Endothelial cell of umbilical vein (primary cell): ENCODE measurements at regions not wholly inside any gene's neighbourhood (a gene's known extent, or its start where the extent isn't known, plus 50 kb on each side); places are given as distances from the start of the nearest gene placed in this dataset.

Experiments used
- BruUV-seq: library from RNA; stranded (reverse); fragments of 400-500 nt; replicated peaks from 2 replicates; lab custom pipeline; 2021; lab: Mats Ljungman, UMichigan
- CTCF ChIA-PET: fragments of 300-600, 350-600 bp; sonication (Branson Sonifier 250); formaldehyde crosslinking; loops from one replicate; lab custom pipeline; 2021; ENCODE audit warnings: antibody characterized with exemption, inconsistent platforms; lab: Charles Lee
- POLR2A ChIA-PET: fragments of 300-600, 350-600 bp; sonication (Branson Sonifier 250); formaldehyde crosslinking; loops from one replicate; lab custom pipeline; 2021; ENCODE audit warnings: antibody characterized with exemption, inconsistent platforms; lab: Charles Lee
- DNase-seq: peaks from one replicate; pipeline ENCODE4 v3.0.0-alpha.2; 2011; ENCODE audit warnings: low read depth, low spot score
- FAIRE-seq: peaks from 2 replicates; lab custom pipeline; 2011; peaks lifted over from hg19 to GRCh38; lab: Jason Lieb, UNC
- H2AFZ ChIP-seq: 2 replicates; pipeline ENCODE4 v1.6.0; 2012; ENCODE audit warnings: low read depth, low read length, control low read depth, inconsistent platforms
- H3K27ac ChIP-seq: 2 replicates; pipeline ENCODE4 v1.5.1; 2011; ENCODE audit warnings: low read depth, mild to moderate bottlenecking, control low read depth, low read length, moderate library complexity; ENCODE audit not compliant: insufficient read depth
- H3K27me3 ChIP-seq, 2 experiments: 2 replicates each; pipeline versions ENCODE4 v1.6.0 to v1.6.1; 2011; ENCODE audit warnings: low read length in 2 of 2, mixed read lengths in 1 of 2; ENCODE audit not compliant: control insufficient read depth in 2 of 2, insufficient read depth in 2 of 2
- H3K36me3 ChIP-seq, 2 experiments: 2 replicates in 1 of 2; 3 replicates in 1 of 2; pipeline ENCODE4 v1.5.1; 2011; ENCODE audit warnings: low read length in 2 of 2, mild to moderate bottlenecking in 1 of 2, moderate library complexity in 1 of 2; ENCODE audit not compliant: control insufficient read depth in 2 of 2, insufficient read depth in 2 of 2; ENCODE audit errors: extremely low read depth in 1 of 2
- H3K4me1 ChIP-seq: 3 replicates; pipeline ENCODE4 v1.5.1; 2011; ENCODE audit warnings: mild to moderate bottlenecking, low read length; ENCODE audit not compliant: control insufficient read depth, insufficient read depth; ENCODE audit errors: extremely low read depth
- H3K4me2 ChIP-seq: 2 replicates; pipeline ENCODE4 v1.6.1; 2011; ENCODE audit warnings: low read length, control low read depth, mixed read lengths; ENCODE audit not compliant: insufficient read depth
- H3K4me3 ChIP-seq, 3 experiments: fragments of 200-600 bp in 1 of 3; sonication (generic), shearing (Covaris generic) in 1 of 3; replicated peaks in 1 of 3; 2 replicates each; pipeline ENCODE4 v1.5.1; 2011 to 2016; ENCODE audit warnings: control low read depth in 3 of 3, low read length in 3 of 3, mild to moderate bottlenecking in 2 of 3, inconsistent platforms in 1 of 3, low read depth in 1 of 3, moderate library complexity in 1 of 3; ENCODE audit not compliant: insufficient read depth in 1 of 3
- H3K79me2 ChIP-seq: 2 replicates; pipeline ENCODE4 v1.6.0; 2012; ENCODE audit warnings: low read length, inconsistent platforms; ENCODE audit not compliant: control insufficient read depth, insufficient read depth
- H3K9ac ChIP-seq: replicated peaks from 2 replicates; pipeline ENCODE3; 2011; ENCODE audit warnings: low read length, control low read depth; ENCODE audit not compliant: insufficient read depth; ENCODE audit errors: extremely low read depth
- H3K9me1 ChIP-seq: replicated peaks from 3 replicates; pipeline ENCODE4 v1.6.0; 2011; ENCODE audit warnings: mild to moderate bottlenecking, low read length; ENCODE audit not compliant: control insufficient read depth, insufficient read depth; ENCODE audit errors: extremely low read depth
- H3K9me3 ChIP-seq: replicated peaks from 2 replicates; pipeline ENCODE4 v1.5.1; 2012; ENCODE audit warnings: low read length, inconsistent platforms; ENCODE audit not compliant: control insufficient read depth, insufficient read depth
- H4K20me1 ChIP-seq: replicated peaks from 2 replicates; pipeline ENCODE3; 2011; ENCODE audit warnings: mild to moderate bottlenecking, low read length; ENCODE audit not compliant: control insufficient read depth, insufficient read depth; ENCODE audit errors: extremely low read depth
- CTCF ChIP-seq, 2 donors: IDR thresholded peaks; 1 replicate in 1 of 2; 2 replicates in 1 of 2; pipeline ENCODE4 v1.5.1; 2011; ENCODE audit warnings: low read length in 2 of 2, mild to moderate bottlenecking in 2 of 2, moderate library complexity in 2 of 2, control low read depth in 1 of 2, inconsistent platforms in 1 of 2, low read depth in 1 of 2; ENCODE audit not compliant: insufficient read depth in 1 of 2; ENCODE audit errors: extremely low read depth in 1 of 2
- EZH2 ChIP-seq: IDR thresholded peaks from 2 replicates; pipeline ENCODE4 v1.6.1; 2012; ENCODE audit warnings: borderline replicate concordance, low read depth, mild to moderate bottlenecking, moderate library complexity, low read length, inconsistent platforms; ENCODE audit not compliant: severe bottlenecking
- FOS ChIP-seq: IDR thresholded peaks from 2 replicates; pipeline ENCODE4 v1.6.1; 2011; ENCODE audit warnings: mild to moderate bottlenecking, low read length, moderate library complexity, borderline replicate concordance; ENCODE audit not compliant: insufficient read depth
- GATA2 ChIP-seq: IDR thresholded peaks from 2 replicates; pipeline ENCODE4 v1.7.0; 2011; ENCODE audit warnings: low read depth, mild to moderate bottlenecking, moderate library complexity, mixed read lengths, low read length; ENCODE audit not compliant: insufficient read length, insufficient read depth
- JUN ChIP-seq: IDR thresholded peaks from 2 replicates; pipeline ENCODE4 v1.6.1; 2011; ENCODE audit warnings: borderline replicate concordance, low read depth; ENCODE audit not compliant: insufficient read length, insufficient read depth
- MAX ChIP-seq: IDR thresholded peaks from 2 replicates; pipeline ENCODE4 v1.6.1; 2011; ENCODE audit not compliant: insufficient read depth, insufficient read length
- MYC ChIP-seq: IDR thresholded peaks from one replicate; pipeline ENCODE4 v1.6.1; 2011; ENCODE audit warnings: mild to moderate bottlenecking, low read depth, low read length
- POLR2A ChIP-seq: IDR thresholded peaks from 2 replicates; pipeline ENCODE4 v1.6.1; 2012; ENCODE audit warnings: low read depth, mild to moderate bottlenecking, control low read depth, low read length
- POLR2AphosphoS5 ChIP-seq: IDR thresholded peaks from 2 replicates; pipeline ENCODE4 v1.6.1; 2012; ENCODE audit warnings: low read depth, mild to moderate bottlenecking, control low read depth, low read length, moderate library complexity; ENCODE audit not compliant: insufficient read depth
- dilution Hi-C: fragments of 300-500 bp; cut with MboI; formaldehyde crosslinking; loops from one replicate; pipeline ENCODE4 v1.15.0; 2019; ENCODE audit warnings: low sequenced_read_pairs; ENCODE audit not compliant: extremely low pct_ligation_motif_present
- intact Hi-C: fragments of 100-400 bp; cut with micrococcal nuclease; formaldehyde crosslinking; loops from one replicate; pipeline ENCODE4 v1.10.0; 2022

- Histone ChIP-seq H3K9me1 (no peaks in the 10 kb centered on the region), H2AFZ (no peak overlapping the region), H3K27ac (no peak overlapping the region), H3K4me2 (no peak overlapping the region), H3K79me2 (no peaks in the 10 kb centered on the region), H3K4me3 (no peak overlapping the region), H3K9ac (no peak overlapping the region), H3K9me3 (no peaks in the 10 kb centered on the region), H4K20me1 (no peaks in the 10 kb centered on the region), H3K27me3 (no peaks in the 10 kb centered on the region), H3K4me1 (no peaks in the 10 kb centered on the region), H3K36me3 (no peaks in the 10 kb centered on the region)
- intact Hi-C loops (no loop called here), dilution Hi-C loops (no loop called here)
- POLR2A ChIA-PET, result no interaction called here
- FAIRE-seq, result no peak
- CTCF ChIA-PET, result interaction anchor here (1.2 kb wide), 1 partner anchor 11 kb away, joined by 5 read pairs; no protein-coding TSS in a partner anchor
- BruUV-seq, result no TSS peak
- TF ChIP-seq JUN, result no peak
- TF ChIP-seq MYC, result no peak
- no peak for TF ChIP-seq POLR2AphosphoS5
- no peak for TF ChIP-seq FOS
- TF ChIP-seq POLR2A, result no peak
- no peak for TF ChIP-seq CTCF (IDR thresholded peaks at IDR 0.05; ENCODE audit: extremely low read depth in 1 of 2, insufficient read depth in 1 of 2, low read depth in 1 of 2, low read length in 2 of 2)
- no peak for TF ChIP-seq GATA2
- TF ChIP-seq MAX, result no peak
- TF ChIP-seq EZH2, result no peak
- DNase-seq, result no peak
Measured at GRCh38 chr3:110789315-110789714, 282.3 kb upstream of the NECTIN3 start.
